NCI-H2196 (cell line): ENCODE measurements at regions not wholly inside any gene's neighbourhood (a gene's known extent, or its start where the extent isn't known, plus 50 kb on each side); places are given as distances from the start of the nearest gene placed in this dataset.
"Not testable (repeated sequence)": the region's sequence is repeated elsewhere in the genome, so short reads cannot be mapped to it uniquely, and the experiment has no call there.

ENCODE experiments used
- DNase-seq: peaks from one replicate; lab custom pipeline; 2025; ENCODE audit not compliant: unreplicated experiment; lab: John Stamatoyannopoulos, UW

- DNase-seq, result no peak
These were observed 888.1 kb downstream of the KCNJ2 start for GRCh38 chr17:71057448-71057847.

- DNase-seq, result no peak
These were observed 888.6 kb downstream of the KCNJ2 start for GRCh38 chr17:71057938-71058337.

GRCh38 chr17:71063127-71063526, 893.8 kb downstream of the KCNJ2 start:
- DNase-seq, result no peak

GRCh38 chr17:71063559-71063958, 894.2 kb downstream of the KCNJ2 start:
- no peak for DNase-seq

- no peak for DNase-seq
These were observed 898.5 kb downstream of the KCNJ2 start for GRCh38 chr17:71067669-71068407.

GRCh38 chr17:71068408-71068750, 899.0 kb downstream of the KCNJ2 start:
- no peak for DNase-seq

GRCh38 chr17:71071041-71071440, 901.7 kb downstream of the KCNJ2 start:
- DNase-seq, result no peak

- DNase-seq, result no peak
These were observed 902.5 kb downstream of the KCNJ2 start for GRCh38 chr17:71071837-71072236.

GRCh38 chr17:71080937-71081336, 911.6 kb downstream of the KCNJ2 start:
- DNase-seq, result no peak

- no peak for DNase-seq
These were observed 912.3 kb downstream of the KCNJ2 start for GRCh38 chr17:71081666-71082065.

GRCh38 chr17:71084219-71084618, 914.9 kb downstream of the KCNJ2 start:
- no peak for DNase-seq

GRCh38 chr17:71084838-71085237, 915.5 kb downstream of the KCNJ2 start:
- DNase-seq, result no peak

- DNase-seq, result peak; percentile 27
These were observed 916.1 kb downstream of the KCNJ2 start for GRCh38 chr17:71085238-71086033.

GRCh38 chr17:71089431-71089830, 920.1 kb downstream of the KCNJ2 start:
- no peak for DNase-seq

GRCh38 chr17:71098071-71098470, 928.7 kb downstream of the KCNJ2 start:
- peak; percentile 49 for DNase-seq

GRCh38 chr17:71099003-71099714, 929.8 kb downstream of the KCNJ2 start:
- peak; percentile 75 for DNase-seq

- no peak for DNase-seq
These were observed 933.4 kb downstream of the KCNJ2 start for GRCh38 chr17:71102777-71103176.

- DNase-seq, result no peak
These were observed 934.9 kb downstream of the KCNJ2 start for GRCh38 chr17:71104225-71104624.

- DNase-seq, result not testable (repeated sequence)
These were observed 936.7 kb downstream of the KCNJ2 start for GRCh38 chr17:71106056-71106455.

GRCh38 chr17:71107136-71107535, 937.8 kb downstream of the KCNJ2 start:
- DNase-seq, result no peak

GRCh38 chr17:71109697-71110096, 940.4 kb downstream of the KCNJ2 start:
- no peak for DNase-seq

GRCh38 chr17:71110326-71110725, 941.0 kb downstream of the KCNJ2 start:
- DNase-seq, result no peak
